ENCODE measurements at regions not wholly inside any gene's neighbourhood (a gene's known extent, or its start where the extent isn't known, plus 50 kb on each side); places are given as distances from the start of the nearest gene placed in this dataset.

- DNase-seq (ENCODE audit: low read depth, low spot score): no peak
- H3K27ac ChIP-seq: no peak overlapping the region
These were observed 50.7 kb upstream of the SPATA12 start for GRCh38 chr3:57009802-57010201.

- no peak overlapping the region for H3K27ac ChIP-seq
- no peak for DNase-seq (ENCODE audit: low read depth, low spot score)
These were observed 51.1 kb upstream of the SPATA12 start for GRCh38 chr3:57009367-57009766.

- H3K27ac ChIP-seq: peak overlapping the region; percentile 81
- DNase-seq (ENCODE audit: low read depth, low spot score): no peak
These were observed 52.7 kb upstream of the SPATA12 start for GRCh38 chr3:57007521-57008460.

- H3K27ac ChIP-seq: peak overlapping the region; percentile 81
- peak; percentile 96 for DNase-seq (ENCODE audit: low read depth, low spot score)
These were observed 53.5 kb upstream of the SPATA12 start for GRCh38 chr3:57006949-57007419.

- peak overlapping the region; percentile 81 for H3K27ac ChIP-seq
- no peak for DNase-seq (ENCODE audit: low read depth, low spot score)
These were observed 54.2 kb upstream of the SPATA12 start for GRCh38 chr3:57006179-57006657.

- peak overlapping the region; percentile 32 for H3K27ac ChIP-seq
- no peak for DNase-seq (ENCODE audit: low read depth, low spot score)
These were observed 56.2 kb upstream of the SPATA12 start for GRCh38 chr3:57004229-57004628.

GRCh38 chr3:57003676-57004075, 56.8 kb upstream of the SPATA12 start:
- H3K27ac ChIP-seq: peak overlapping the region; percentile 32
- no peak for DNase-seq (ENCODE audit: low read depth, low spot score)

GRCh38 chr3:57001356-57001755, 59.1 kb upstream of the SPATA12 start:
- no peak overlapping the region for H3K27ac ChIP-seq
- no peak for DNase-seq (ENCODE audit: low read depth, low spot score)

- no peak for DNase-seq (ENCODE audit: low read depth, low spot score)
- no peak overlapping the region for H3K27ac ChIP-seq
These were observed 60.5 kb upstream of the SPATA12 start for GRCh38 chr3:57000012-57000411.

- no peak overlapping the region for H3K27ac ChIP-seq
These were observed 60.9 kb upstream of the SPATA12 start for GRCh38 chr3:56999547-56999946.

GRCh38 chr3:56998076-56998529, 62.4 kb upstream of the SPATA12 start:
- H3K27ac ChIP-seq: no peak overlapping the region
- DNase-seq (ENCODE audit: low read depth, low spot score): no peak

More at GRCh38 chr3:56999547-56999946, 60.9 kb upstream of the SPATA12 start:
- no peak for DNase-seq (ENCODE audit: low read depth, low spot score)

GRCh38 chr3:56997675-56998074, 62.8 kb upstream of the SPATA12 start:
- DNase-seq (ENCODE audit: low read depth, low spot score): no peak
- no peak overlapping the region for H3K27ac ChIP-seq

GRCh38 chr3:56997041-56997440, 63.4 kb upstream of the SPATA12 start:
- no peak overlapping the region for H3K27ac ChIP-seq
- no peak for DNase-seq (ENCODE audit: low read depth, low spot score)

GRCh38 chr3:56994391-56994790, 66.1 kb upstream of the SPATA12 start:
- no peak overlapping the region for H3K27ac ChIP-seq
- DNase-seq (ENCODE audit: low read depth, low spot score): no peak

- DNase-seq (ENCODE audit: low read depth, low spot score): no peak
- H3K27ac ChIP-seq: no peak overlapping the region
These were observed 69.8 kb upstream of the SPATA12 start for GRCh38 chr3:56990641-56991015.

GRCh38 chr3:56989977-56990640, 70.4 kb upstream of the SPATA12 start:
- no peak overlapping the region for H3K27ac ChIP-seq
- DNase-seq (ENCODE audit: low read depth, low spot score): no peak

- H3K27ac ChIP-seq: no peak overlapping the region
- no peak for DNase-seq (ENCODE audit: low read depth, low spot score)
These were observed 71.1 kb upstream of the SPATA12 start for GRCh38 chr3:56989169-56989976.

- no peak for DNase-seq (ENCODE audit: low read depth, low spot score)
- H3K27ac ChIP-seq: no peak overlapping the region
These were observed 71.9 kb upstream of the SPATA12 start for GRCh38 chr3:56988458-56989168.

GRCh38 chr3:56987238-56987895, 73.1 kb upstream of the SPATA12 start:
- H3K27ac ChIP-seq: no peak overlapping the region
- DNase-seq (ENCODE audit: low read depth, low spot score): no peak
